Fibroblast of the conjunctiva (primary cell): ENCODE measurements at regions not wholly inside any gene's neighbourhood (a gene's known extent, or its start where the extent isn't known, plus 50 kb on each side); places are given as distances from the start of the nearest gene placed in this dataset.
"Not testable (repeated sequence)": the region's sequence is repeated elsewhere in the genome, so short reads cannot be mapped to it uniquely, and the experiment has no call there.

Source experiments
- DNase-seq: peaks from one replicate; pipeline ENCODE4 v3.0.0-alpha.2; 2010; ENCODE audit warnings: low read depth

DNA sequence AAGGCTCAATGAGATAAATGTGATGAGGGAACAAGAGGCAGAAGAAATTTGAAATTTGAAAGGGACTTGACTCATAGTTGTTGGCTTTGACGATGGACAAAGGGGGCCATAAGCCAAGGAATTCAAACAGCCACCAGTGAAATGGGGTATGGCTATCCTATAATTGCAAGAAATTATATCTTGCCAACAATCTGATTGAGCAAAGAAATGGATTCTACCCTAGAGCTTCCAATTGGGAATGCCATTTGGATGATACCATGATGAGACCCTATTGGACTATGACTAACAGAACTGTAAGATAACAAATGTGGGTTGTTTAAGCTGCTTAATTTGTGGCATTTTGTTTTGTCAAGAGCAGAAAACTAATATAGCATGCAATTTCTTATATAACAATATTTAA, 270.1 kb upstream of the ARSJ start:
- no peak for DNase-seq

DNA sequence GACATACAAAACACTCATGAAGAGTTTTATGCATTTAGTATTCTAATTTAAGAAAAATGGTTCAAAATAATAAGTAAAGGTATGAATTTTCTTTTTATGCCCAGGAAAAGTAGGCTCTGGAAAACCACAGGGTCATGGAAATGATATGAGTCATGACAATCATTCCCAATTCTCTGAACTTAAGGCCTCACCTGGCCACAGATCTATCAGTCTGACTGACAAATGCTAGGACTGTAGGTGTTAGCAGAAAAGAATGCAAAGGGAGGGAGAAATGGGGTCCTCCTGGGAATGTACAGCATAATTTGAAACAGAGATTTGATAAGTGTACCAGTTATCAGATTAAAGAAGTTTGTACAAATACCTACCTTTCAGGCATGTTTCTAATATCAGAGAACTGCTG, 270.5 kb upstream of the ARSJ start:
- DNase-seq: no peak

DNA sequence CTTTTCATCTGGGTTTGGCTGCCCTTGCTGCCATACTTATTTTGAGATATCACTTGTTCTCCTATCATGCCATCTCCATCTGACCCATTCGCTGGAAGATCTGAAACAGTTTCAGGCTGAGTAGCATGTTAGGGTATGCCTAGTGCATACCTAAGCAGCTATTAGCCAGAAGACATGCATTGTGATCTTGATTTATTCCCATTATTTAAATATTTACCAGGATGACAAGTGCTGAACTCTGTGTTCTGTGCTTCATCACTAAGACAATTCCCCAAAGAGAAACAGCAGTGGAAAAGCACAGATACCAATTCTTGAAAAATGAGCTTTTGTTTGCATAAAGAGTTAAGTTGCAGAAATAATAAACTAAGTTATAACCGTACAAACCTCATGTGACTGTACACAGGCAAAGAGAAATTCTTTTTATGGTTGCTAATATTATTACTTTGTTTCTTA, 271.0 kb upstream of the ARSJ start:
- peak; percentile 26 for DNase-seq

DNA sequence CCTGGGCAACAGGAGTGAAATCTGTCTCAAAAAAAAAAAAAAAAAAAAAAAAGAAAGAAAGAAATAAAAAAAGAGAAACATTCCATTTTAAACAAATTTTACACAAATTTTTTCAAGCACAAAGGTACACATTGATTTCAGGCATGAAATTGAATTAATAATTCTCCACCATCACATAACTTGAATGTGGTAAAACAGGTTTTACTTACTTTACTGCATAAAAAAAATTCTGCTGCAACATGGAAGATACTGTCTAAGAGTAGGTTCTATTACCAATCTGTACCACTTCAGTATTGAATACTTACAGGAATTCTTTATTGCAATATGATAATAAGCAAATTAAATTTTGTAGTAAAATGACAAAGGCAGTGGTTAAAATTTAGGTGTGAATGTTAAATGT, 271.6 kb upstream of the ARSJ start:
- DNase-seq: no peak

DNA sequence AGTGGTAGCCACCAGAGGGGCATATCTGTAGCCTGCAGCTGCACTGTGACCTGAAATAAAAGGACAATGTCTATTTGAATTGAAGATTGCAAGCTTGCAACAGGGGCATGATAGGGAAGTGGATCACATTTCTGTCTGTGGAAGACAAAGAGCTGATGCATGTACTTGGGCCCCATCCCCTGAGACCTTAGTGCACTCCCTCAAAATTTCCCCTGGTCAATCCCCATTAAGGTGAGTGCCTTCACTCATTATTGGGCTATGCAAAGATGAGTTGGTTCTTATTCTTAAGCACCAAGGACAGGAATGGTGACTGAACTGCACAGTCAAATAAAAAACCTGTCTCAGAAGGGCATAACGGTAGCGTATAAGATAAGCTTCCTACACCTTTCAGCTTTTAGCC, 273.1 kb upstream of the ARSJ start:
- no peak for DNase-seq

DNA sequence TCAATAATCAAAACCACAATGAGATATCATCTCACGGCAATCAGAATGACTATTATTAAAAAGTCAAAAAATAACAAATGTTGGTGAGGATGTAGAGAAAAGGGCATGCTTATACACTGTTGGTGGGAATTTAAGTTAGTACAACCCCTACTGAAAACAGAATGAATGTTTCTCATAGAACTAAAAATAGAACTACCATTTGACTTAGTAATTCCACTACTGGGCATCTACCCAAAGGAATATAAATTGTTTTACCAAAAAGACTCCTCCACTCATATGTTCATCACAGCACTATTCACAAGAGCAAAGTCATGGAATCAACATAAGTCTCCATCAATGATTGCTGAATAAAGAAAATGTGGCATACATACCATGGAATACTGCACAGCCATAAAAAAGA, 278.1 kb upstream of the ARSJ start:
- no peak for DNase-seq

DNA sequence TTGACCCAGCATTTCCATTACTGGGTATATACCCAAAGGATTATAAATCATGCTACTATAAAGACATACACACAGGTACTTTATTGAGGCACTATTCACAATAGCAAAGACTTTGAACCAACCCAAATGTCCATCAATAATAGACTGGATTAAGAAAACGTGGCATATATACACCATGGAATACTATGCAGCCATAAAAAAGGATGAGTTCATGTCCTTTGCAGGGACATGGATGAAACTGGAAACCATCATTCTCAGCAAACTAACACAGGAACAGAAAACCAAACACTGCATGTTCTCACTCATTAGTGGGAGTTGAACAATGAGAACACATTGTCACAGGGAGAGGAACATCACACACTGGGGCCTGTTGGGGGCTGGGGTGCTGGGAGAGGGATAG, 283.0 kb upstream of the ARSJ start:
- not testable (repeated sequence) for DNase-seq

DNA sequence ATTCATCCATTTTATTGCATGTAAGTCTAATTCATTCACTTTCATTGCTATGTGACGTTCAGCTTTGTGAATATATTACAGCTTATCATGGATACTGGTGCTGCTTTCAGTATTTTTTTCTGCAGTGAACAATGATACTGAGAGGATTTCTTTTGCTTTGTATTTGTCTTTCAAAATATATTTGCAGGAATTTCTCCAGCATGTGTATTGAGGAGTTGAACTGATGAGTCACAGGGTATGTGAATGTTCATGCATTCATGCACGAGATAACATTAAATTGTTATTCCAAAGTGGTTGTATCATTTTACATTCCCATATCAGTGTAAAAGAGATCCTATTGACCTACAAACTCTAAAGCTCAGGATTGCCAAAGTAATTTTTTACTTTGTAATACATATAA, 283.8 kb upstream of the ARSJ start:
- no peak for DNase-seq

DNA sequence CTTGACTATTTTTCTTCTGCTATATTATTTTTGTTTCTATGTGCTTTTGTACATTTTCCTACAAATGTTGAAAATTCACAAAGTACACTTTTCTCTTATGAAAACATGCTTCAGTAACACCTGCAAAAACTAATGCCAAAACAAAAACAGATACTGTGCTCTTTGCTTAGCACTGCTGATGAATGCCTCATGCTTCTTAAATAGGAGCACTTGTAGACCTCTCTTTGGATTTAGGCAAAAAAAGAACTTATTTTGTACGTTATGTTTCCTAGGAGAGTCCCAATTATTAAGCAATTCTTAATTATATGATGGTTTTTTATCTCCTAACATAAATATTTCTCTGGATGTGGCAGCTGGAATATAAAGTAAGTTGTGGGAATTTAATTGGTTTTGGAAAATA, 285.0 kb upstream of the ARSJ start:
- DNase-seq: no peak

DNA sequence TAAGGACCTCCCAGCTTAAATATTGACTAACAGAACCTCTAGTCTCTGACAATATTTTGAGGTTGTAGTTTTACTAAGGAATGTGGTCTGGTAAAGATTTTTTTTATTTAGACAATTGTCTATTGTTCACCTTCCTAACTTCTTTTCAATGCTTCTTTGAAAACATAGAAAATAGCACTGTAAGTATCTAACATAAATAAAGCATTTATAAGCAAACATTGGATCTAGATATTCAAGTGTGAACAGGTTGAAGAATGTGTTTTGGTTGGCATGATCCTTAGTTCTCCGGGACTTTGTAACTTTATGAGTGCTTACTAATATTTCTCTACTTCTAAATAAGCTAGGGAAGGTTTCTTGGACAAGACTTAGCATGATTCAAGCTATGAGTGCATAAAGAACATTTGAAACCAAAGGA, 285.4 kb upstream of the ARSJ start:
- no peak for DNase-seq

DNA sequence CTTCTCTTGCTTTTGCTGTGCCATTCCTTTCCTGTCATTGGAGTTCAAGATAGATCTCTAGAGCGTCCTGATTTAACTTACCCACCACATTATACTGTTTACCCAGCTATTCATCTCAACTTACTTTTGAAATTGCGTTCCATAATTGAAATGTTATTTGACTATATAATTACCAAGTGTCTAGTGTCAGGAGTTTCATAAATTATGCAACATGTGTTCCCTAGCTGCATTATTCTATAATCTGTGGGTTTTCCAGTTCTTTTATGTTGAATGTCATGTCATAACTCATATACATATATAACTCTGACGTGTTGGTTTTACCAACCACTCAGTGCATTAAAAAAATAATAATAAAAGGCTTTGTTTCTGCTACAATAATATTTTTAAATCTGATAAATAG, 285.9 kb upstream of the ARSJ start:
- no peak for DNase-seq

DNA sequence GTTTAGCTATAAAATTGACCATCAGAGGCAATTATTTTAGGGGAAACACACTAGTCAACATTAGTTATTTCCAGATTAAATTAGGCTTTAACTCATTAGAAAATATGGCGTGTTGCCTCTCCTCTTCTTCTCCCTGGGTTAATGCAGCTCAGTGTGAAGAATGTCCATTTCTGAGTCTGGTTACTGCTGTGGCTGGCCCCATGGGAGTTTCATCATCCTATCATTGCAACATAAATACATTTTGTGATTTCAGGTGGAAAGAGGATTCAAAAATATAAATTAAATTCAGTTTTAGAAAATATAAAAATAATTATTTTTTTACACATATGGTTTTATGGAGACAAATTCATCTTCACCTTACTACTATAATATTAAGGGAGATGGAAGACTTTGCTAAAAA, 288.5 kb upstream of the ARSJ start:
- no peak for DNase-seq

DNA sequence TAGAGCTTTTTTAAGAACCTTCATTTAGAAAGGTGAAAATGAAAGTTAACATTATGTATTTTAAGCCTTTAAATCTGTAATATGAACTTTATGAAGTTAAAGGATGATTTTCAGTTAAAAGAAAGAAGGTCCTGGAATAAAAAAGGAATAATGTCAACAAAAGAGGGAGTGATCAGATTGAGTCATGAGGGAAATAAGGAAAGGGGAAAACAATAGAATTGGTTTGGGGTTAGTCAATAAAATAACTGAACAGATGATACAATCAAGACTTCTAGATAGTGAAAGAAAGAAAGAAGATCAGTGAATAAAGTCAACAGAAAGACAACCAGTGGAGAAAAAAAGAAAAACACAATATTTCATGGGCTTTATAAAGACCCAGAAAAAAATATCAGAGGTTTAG, 291.6 kb upstream of the ARSJ start:
- DNase-seq: no peak

DNA sequence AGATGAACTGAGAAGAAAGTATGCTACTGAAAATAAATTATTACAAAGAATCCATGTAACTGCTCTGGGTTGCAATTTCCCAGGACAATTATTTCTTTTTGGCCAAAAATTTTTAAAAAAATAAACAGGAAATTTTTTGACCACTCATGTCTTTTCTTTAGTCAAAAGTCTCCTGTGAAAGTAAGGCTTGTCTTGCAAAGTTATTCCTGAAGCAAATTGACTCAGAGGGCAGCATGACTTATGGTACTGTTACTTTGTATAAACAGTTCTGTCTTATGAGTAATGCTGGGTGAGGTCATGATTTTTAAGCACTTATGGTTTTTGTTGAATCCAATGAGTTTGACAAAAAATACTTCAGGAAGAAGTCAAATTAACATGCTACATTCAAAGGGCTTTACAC, 292.8 kb upstream of the ARSJ start:
- DNase-seq: peak; percentile 89

DNA sequence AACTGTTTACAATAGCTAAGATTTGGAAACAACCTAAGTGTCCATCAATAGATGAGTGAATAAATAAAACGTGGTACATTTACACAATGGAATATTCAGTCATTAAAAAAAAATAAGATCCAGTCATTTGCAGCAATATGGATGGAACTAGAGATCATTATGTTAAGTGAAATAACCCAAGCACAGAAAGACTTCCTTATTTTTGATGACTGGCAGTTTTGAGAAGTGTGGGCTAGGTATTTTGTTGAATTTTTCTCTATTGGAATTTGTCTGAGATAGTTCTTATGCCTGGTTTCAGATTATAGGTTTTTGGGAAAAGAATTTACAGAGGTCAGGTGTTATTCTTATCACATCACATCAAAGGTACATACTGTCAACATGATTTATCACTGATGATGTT, 293.8 kb upstream of the ARSJ start:
- no peak for DNase-seq

DNA sequence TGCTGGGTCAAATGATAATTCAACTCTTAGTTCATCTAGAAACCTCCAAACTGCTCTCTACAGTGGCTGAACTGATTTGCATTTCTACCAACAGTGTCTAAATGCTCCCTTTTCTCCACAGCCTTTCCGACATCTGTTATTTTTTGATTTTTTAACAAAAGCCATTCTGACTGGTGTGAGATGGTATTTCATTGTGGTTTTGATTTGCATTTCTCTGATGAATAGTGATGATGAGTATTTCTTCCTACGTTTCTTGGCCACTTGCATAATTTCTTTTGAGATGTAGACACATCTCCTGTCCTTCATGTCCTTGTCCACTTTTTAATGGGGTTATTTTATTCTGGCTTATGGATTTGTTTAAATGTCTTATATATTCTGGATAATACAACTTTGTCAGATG, 298.2 kb upstream of the ARSJ start:
- no peak for DNase-seq

DNA sequence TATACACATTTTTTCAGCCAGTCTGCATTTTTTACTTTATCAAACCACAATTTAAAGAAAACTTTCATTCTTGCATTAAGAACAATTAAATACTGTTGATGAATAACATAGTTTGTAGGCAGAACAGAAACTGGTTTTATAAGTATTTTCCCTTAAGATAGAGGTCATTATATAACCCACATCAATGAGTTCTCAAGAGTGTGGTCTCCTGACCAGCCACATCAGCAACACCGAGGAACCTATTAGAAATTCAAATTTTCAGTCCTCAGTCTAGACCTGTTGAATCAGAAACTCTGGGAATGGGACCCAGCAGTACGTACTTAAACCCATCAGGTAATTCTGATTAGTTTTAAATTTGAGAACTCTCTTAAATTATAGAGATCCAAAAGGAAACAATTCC, 299.6 kb upstream of the ARSJ start:
- DNase-seq: no peak

DNA sequence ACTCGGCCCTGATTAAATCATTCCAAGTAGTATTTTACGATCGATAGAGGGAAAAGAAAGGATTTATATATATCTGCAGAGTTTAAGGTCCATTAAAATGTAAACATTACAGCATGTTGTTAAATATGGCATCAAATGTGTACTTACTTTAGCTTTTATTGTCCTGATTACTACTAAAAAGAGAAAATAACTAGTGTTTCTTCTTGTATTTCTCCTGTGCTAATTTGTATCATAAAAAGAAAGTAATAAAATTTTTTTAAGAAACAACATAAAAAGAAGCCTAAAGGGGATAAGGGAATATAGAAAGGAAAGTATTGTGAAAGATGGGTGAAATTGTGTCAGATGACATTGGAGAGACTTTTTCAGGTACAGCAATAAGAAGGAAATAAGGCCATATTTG, 300.3 kb upstream of the ARSJ start:
- no peak for DNase-seq

DNA sequence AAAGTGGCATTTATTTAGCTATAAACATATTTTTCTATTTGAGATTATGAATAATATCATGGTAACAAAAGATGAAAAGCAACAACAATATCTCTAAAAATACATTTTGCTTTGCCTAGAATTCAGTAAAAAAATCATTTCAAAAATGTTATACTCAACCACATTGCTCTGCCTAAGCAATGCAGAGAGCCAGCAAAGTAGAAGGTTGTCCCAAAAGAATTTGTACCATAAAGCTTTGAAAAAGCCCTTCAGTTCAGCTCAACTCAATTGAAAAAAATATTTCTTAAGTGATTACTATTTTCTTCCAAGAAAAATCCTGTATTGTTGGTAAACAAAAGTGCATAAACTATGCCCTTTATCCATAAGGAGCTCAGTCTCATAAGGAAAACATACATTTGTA, 301.2 kb upstream of the ARSJ start:
- no peak for DNase-seq

DNA sequence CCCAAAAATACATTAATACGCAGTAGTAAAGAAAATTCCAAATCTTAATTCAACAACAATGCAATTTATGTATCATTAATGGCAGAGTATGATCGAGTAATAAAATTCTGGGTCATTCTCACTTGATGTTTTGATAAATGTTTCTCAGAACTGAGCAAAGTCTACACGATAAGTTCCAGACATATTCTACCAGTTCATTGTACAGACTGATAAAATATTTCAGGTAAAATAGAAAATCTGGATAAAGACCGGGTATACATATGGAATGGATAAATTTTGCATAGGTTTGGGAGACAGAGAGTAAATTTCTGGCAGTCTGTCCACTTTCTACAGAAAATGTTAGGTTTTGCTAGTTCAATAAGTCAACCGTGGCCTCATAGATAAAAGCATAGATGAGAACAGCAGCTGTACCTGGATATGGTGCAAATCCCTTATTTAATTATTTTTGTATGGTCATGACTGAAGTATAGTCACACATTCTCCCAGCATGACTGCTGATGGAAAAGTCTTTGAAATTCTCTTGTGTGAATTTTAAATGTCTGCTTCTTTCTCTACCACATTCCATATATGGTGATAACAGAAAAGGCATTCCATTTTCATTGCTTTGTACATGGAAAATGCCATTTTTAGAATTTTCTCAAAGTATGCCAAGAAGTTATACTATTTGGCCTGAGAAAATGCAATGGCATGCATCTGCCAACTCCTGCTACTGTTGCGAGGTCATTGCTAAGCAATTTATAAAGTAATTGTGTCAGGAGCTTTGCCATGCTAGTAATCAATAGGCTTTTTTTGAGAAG, 301.9 kb upstream of the ARSJ start:
- peak; percentile 53 for DNase-seq

DNA sequence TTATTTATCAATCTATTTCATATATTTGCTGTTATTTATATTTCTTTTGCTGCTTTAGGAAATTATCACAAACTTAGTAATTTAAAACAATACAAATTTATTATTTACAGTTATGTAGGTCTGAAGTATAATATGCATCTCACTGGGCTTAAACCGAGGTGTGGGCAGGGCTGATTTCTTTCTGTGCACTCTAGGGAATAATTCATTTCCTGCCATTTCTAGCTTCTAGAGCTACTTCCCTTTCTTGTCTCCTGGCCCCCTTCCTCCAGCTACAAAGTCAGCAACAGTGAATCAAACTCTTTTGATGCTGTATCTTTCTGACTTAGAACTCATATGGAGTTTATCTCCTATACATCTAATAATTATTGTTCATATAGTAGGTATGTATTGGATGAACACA, 303.5 kb upstream of the ARSJ start:
- no peak for DNase-seq

DNA sequence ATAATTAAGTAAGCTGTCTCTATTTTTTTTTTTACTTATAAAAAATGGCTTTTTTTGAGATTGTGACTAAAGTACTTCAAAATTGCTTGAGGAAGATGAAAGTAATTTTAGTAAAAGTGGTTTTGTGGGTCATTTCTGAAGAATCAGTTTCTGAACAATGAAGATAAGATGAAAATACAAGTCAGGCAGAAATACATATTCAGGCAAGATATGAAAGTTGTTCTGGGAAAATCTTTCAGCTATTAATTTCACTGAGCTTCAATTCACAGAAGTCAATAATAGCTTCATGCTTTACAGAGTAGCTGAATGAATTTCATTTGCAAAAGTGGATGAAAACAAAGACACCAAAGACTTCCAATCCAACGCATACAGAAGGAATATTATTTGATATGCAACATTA, 305.2 kb upstream of the ARSJ start:
- no peak for DNase-seq

DNA sequence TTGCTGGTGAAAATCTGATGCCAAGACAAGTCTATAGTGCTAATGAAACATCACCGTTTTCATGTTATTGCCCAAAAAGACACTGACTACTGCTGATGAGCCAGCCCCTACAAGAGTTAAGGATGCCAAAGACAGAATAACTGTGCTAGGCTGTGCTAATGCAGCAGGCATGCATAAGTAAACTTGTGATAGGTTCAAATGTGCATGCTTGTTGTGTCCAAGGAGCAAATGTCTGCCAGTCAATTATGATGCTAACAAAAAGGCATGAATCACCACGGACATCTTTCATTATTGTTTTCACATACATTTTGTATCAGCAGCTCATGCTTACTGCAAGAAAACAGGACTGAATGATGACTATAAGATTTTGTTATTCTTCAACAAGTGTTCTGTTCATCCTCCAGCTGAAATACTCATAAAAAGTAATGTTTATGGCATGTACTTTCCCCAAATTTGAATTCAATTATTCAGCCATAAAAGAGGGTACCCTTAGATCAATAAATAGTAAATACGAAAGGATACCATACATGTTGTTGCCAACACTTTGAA, 306.9 kb upstream of the ARSJ start:
- peak; percentile 6 for DNase-seq

DNA sequence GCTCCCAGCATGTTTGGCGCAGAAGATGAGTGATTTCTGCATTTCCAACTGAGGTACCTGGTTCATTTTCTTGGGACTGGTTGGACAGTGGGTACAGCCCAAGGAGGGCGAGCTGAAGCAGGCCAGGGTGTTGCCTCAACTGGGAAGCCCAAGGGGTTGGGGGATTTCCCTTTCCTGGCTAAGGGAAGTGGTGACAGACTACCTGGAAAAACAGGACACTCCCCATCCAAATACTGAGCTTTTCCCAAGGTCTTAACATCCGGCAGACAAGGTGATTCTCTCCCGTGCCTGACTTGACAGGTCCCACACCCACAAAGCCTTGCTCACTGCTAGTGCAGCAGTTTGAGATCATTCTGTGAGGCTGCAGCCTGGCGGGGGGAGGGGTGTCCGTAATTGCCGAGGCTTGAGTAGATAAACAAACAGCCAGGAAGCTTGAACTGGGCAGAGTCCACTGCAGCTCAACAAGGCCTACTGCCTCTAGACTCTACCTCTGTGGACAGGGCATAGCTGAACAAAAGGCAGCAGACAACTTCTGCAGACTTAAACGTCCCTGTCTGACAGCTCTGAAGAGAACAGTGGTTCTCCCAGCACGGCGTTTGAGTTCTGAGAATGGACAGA, 307.7 kb upstream of the ARSJ start:
- no peak for DNase-seq
